ENCODE measurements at regions not wholly inside any gene's neighbourhood (a gene's known extent, or its start where the extent isn't known, plus 50 kb on each side); places are given as distances from the start of the nearest gene placed in this dataset.
A peak's percentile ranks its signal among the peaks of the same experiment; 100 is the strongest.
"Not testable (repeated sequence)": the region's sequence is repeated elsewhere in the genome, so short reads cannot be mapped to it uniquely, and the experiment has no call there.

DNA sequence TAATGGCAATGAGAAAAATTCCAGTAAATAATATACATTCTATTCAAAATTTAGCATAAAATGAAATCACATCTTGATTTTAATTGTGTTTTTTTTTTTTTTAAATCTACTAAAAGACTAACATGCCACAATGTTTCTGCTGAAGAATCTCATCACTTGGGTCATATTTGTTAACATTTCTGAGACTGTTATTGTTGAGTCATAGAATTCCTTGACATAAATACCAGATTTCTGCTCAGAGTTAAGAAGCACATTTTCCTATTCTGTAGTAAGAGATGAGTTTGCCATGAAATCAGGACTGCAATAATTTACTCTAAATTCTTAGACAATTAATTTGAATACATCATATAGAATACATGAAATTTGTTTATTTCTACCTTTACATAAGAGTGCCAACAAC, 154.9 kb upstream of the KYNU start:
- DNase-seq: no peak
- in situ Hi-C loops (cut with MboI; ENCODE audit: low pct_unique_long_range_greater_than_20kb, low sequenced_read_pairs): no loop called here

DNA sequence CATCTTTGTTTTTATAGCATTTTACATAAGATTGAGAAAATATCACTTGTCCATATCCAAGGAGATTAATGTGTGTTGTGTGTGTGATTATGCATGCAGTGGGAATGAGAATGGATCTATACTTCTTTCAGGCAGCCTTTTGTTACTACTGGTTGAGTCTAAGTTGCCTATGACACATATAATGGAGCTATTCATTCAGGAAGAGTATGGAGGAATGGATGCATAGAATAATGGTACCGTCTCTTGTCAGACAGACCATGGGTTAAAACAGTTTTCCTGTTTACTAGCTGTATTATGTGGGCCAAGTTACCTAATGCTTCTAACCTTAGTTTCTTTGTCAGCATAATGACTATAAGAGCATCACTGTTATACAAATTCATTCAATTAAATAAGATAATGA, 155.4 kb upstream of the KYNU start:
- no peak for DNase-seq
- in situ Hi-C loops (cut with MboI; ENCODE audit: low pct_unique_long_range_greater_than_20kb, low sequenced_read_pairs): no loop called here

DNA sequence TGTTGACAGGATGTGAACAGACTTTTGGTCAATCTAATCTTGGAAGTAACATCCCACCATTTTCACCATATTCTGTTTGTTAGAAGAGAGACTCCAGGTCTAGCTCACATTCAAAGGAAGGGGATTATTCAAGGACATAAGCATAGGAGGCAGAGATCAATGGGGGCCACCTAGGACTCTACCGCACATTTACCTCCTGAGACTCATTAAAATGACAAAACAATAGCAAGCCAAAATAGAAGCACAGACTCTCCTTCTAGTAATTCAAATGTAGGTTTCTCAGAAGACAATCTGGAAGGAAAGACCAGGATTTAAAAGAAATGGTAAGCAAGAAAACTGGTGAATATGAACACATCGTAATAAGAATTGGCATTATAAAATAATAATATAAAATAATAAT, 156.4 kb upstream of the KYNU start:
- in situ Hi-C loops (cut with MboI; ENCODE audit: low pct_unique_long_range_greater_than_20kb, low sequenced_read_pairs): no loop called here
- DNase-seq: no peak

DNA sequence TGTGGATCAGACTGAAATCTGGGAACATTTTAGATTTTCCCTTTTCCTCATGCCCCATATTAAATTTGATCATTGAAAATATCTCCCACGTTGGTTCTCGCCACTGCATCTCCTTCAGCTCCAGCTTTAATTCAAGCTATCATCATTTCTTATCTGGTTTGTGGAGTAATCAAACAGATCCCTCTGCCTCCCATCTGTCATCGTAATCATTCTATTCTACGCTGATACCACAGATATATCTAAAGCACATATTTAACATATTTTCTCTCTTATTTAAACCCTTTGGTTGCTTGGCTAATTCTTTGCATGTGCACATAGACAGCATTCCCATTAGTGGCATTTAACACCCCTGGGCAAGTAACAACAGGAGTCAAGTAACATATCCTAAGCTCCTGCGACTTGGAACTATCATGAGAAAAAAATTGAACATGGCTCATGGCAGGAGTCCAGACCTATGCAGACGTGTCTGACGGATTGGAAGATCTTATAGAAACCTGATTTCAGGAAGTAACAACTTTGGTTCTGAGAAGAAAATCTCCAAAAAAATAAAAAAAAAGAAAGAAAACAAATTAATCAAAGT, 158.8 kb upstream of the KYNU start:
- no peak for DNase-seq
- in situ Hi-C loops (cut with MboI; ENCODE audit: low pct_unique_long_range_greater_than_20kb, low sequenced_read_pairs): no loop called here

DNA sequence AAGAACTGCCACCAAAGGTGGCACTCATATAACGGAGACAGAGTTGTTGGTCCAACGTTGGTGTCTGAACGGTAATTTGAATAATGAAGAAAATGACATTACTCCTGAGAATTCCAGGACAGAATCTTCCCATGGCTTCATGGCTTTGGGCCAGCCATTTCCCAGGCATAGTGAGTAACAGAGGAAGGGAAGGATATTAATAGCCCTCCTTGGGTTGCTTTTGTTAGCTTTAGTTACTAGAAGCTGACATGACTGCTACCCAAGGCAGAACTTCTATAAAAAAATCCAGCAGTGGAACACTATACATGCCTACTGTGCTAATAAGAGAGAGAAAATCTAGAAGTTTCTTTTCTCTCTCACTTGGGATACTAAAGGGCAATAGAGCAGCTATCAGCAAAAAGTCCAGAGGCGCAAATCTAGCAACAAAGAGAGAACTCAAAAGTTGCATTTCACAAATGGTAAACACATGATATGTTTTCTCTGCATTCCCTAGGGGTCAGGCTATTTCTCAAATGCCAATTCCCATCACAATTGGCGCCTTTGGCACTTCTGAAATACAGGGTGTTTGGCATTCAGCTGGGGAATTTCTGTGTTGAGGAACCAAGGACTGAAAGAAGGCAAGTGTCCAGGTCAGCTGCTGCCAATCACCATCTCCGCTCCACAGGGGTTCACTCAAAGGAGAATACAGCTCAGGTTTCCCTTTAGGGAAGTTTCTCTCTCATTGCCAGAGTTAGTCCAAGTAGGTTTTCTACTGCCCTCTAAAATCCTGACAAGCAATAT, 160.8 kb upstream of the KYNU start:
- in situ Hi-C loops (cut with MboI; ENCODE audit: low pct_unique_long_range_greater_than_20kb, low sequenced_read_pairs): no loop called here
- DNase-seq: no peak

DNA sequence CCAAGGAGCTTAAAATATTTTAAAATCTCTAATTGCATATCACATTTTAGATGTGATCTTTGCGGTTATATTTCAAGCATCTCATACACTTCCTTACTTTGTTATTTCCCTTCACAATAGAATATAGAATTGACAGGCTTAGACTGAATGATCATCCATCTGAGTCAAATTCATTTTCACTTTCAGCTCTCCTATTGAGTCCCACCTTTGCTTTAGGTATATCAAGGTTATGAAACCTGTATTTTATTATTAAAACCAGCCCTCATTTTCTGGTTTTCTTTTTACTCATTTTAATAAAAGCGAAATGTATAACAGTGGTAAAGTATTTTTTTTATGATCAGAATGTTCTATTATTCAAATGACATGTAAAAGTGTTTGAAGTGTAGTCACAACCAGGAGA, 162.9 kb upstream of the KYNU start:
- in situ Hi-C loops (cut with MboI; ENCODE audit: low pct_unique_long_range_greater_than_20kb, low sequenced_read_pairs): no loop called here
- no peak for DNase-seq

DNA sequence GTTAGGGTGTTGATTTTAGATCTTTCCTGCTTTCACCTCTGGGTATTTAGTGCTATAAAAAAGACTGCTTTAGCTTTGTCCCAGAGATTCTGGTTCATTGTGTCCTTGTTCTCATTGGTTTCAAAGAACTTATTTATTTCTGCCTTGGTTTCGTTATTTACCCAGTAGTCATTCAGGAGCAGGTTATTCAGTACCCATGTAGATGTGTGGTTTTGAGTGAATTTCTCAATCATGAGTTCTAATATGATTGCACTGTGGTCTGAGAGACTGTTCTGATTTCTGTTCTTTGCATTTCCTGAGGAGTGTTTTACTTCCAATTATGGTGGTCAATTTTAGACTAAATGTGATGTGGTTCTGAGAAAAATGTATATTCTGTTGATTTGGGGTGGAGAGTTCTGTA, 167.1 kb upstream of the KYNU start:
- in situ Hi-C loops (cut with MboI; ENCODE audit: low pct_unique_long_range_greater_than_20kb, low sequenced_read_pairs): no loop called here
- DNase-seq: no peak

DNA sequence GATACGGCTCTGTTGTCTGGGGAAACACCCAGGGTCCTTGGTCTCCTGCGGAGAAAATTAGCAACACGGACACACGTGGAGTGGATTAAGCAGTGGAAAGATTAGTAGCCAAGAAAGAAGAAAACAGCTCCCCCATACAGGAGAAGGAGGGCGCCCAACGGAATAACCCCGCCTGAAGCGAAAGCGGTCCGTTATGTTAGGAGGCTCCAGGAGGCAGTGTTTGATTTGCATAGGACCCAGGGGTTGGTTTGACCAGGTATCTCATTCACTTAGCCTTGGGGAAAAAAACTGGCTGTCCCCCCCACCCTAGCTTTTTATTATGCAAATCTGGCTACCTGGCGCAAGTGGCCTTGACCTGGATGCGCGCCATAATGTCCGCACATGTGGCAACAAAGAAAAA, 170.1 kb upstream of the KYNU start:
- in situ Hi-C loops (cut with MboI; ENCODE audit: low pct_unique_long_range_greater_than_20kb, low sequenced_read_pairs): no loop called here

DNA sequence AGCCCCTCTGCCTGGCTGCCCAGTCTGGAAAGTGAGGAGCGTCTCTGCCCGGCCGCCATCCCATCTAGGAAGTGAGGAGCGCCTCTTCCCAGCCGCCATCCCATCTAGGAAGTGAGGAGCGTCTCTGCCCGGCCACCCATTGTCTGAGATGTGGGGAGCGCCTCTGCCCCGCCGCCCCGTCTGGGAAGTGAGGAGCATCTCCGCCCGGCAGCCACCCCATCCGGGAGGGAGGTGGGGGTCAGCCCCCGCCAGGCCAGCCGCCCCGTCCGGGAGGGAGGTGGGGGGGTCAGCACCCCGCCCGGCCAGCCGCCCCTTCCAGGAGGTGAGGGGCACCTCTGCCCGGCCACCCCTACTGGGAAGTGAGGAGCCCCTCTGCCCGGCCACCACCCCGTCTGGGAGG, 175.1 kb upstream of the KYNU start:
- in situ Hi-C loops (cut with MboI; ENCODE audit: low pct_unique_long_range_greater_than_20kb, low sequenced_read_pairs): not testable (repeated sequence)

More for the DNA sequence above, 170.1 kb upstream of the KYNU start:
- no peak for DNase-seq

DNA sequence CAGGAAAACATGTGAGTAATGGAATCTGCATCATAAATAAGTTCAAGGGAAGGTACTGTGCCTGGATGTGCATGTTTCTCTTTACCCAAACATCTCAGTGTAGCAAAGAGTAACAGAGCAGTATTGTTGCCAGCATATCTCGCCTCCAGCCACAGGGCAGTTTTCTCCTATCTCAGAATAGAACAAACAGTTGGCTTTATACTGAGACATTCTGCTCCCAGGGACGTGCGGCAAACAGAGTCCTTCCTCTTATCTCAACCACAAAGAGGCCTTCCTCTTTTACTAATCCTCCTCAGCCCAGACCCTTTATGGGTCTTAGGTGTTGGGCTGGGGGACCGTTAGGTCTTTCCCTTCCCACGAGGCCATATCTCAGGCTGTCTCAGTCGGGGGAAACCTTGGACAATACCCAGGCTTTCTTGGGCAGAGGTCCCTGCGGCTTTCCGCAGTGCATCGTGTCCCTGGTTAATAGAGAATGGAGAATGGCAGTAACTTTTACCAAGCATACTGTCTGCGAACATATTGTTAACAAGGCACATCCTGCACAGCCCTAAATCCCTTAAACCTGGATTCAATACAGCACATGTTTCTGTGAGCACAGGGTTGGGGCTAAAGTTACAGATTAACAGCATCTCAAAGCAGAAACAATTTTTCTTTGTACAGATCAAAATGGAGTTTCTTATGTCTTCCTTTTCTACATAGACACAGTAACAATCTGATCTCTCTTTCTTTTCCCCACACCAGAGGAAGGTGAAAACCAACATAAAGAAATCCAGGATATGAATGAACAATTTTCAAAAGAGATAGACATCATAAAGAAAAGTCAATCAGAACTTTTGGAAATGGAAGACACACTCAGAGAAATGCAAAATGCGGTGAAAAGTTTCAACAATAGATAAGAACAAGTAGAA, 181.9 kb upstream of the KYNU start:
- in situ Hi-C loops (cut with MboI; ENCODE audit: low pct_unique_long_range_greater_than_20kb, low sequenced_read_pairs): loop anchor here (25.0 kb wide), 1 partner anchor 292 kb away; no protein-coding TSS in a partner anchor
- peak; percentile 97 for DNase-seq

More for the DNA sequence above, 175.1 kb upstream of the KYNU start:
- not testable (repeated sequence) for DNase-seq

DNA sequence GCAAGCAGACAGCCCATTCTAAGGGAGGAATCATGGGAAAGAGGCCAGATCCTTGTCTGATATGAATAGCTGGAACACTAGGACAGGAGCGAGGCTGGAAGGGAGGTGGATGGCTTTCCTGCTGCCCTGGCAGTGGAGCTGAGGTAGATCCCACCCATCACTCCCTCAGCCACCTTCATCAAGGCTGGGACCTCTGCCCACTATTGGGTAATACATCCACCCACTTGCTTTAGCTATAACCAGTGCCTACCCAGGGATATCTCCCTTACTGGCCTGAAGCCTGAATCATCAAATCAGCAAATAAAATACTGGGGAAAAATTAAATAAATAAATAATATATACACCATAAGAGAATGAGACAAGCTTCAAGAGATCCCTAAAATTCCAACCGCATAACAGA, 183.2 kb upstream of the KYNU start:
- in situ Hi-C loops (cut with MboI; ENCODE audit: low pct_unique_long_range_greater_than_20kb, low sequenced_read_pairs): loop anchor here (25.0 kb wide), 1 partner anchor 293 kb away; no protein-coding TSS in a partner anchor
- DNase-seq: no peak

DNA sequence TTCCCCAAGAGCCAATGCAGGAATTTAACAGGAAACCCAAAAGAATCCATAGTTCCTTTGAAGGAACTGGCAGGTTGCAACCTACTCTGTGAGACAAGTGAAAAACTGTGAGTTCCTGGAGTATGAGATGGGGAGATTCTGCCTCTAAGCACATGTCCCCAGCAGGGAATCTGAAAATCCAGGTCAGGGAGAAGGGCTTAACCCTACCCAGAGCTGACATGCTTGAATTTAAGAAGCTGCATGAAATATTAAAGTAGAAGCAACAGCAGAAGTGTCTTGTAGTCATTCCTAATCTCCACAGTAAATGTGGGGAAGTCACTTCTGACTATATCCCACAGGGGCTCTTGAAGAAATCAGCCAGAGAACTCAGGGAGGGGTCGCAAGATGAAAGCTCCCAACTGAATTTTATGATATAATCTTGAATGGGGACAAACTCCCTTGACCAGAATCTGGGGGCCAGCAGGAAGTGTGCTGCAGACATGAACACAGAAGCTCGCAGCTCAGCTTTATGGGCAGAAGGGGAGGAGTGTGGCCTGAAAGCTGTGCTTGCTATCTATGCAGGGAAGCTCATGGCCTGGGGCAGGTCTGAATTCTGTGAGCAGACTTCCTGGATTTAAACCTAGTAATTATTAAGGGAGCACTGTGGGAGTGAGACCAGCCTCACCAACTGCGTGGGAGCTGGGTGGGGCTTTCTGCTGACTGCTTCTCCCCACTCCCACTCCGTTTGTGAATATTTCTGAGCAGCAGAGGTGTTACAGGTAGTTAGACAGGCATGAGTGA, 184.1 kb upstream of the KYNU start:
- DNase-seq: peak; percentile 87
- in situ Hi-C loops (cut with MboI; ENCODE audit: low pct_unique_long_range_greater_than_20kb, low sequenced_read_pairs): loop anchor here (25.0 kb wide), 1 partner anchor 294 kb away; no protein-coding TSS in a partner anchor

DNA sequence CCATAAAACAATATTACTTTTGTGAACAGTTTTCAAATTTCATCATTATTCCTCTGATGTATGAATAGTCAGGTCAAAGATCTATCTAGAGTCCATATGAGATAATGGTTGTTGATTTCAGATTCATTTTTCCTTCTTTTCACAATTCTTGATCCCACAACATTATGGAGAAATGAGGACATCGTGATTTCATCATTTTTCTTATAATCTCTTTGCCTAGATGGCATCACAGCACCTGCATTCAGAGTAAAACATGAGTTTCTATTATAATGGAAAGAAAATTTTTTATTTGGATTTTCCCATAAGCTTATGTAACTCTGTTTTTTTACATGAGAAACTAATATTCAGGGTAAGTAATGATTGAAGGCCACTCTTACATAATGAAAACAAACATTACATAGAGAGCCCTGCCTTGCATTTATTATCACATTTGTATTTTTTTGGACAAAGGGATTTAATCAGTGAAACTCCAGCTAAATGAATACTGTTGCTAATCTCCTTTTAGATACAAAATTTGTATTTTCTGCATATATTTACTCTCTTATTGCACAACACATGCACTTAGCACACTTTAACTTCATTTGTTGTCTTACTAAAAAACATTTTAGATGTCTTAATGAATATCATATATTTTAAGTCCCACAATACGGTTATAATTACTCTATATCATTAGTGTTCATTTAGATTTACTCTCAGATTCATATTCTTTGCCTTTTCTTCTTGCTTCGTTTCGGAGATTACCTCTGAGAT, 188.4 kb upstream of the KYNU start:
- in situ Hi-C loops (cut with MboI; ENCODE audit: low pct_unique_long_range_greater_than_20kb, low sequenced_read_pairs): loop anchor here (25.0 kb wide), 1 partner anchor 298 kb away; no protein-coding TSS in a partner anchor
- no peak for DNase-seq

DNA sequence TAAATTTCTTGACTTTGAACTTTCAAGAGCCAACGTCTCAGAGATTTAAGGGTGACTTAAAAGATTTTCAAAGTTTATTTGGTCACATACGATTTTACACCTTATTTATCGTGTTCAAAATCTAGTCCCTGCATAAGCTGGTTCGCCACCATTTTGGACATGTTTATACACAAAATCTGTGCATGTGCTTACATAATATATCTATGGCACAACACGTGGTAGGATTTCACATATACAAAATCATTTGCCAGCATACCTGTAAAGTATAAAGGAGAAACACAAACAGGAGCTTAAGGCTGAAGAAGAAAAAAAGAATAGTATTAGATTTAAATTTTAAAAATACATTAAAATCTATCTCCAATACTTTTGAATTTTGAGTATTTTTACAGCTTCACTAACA, 190.0 kb upstream of the KYNU start:
- DNase-seq: no peak
- in situ Hi-C loops (cut with MboI; ENCODE audit: low pct_unique_long_range_greater_than_20kb, low sequenced_read_pairs): loop anchor here (25.0 kb wide), 1 partner anchor 300 kb away; no protein-coding TSS in a partner anchor

DNA sequence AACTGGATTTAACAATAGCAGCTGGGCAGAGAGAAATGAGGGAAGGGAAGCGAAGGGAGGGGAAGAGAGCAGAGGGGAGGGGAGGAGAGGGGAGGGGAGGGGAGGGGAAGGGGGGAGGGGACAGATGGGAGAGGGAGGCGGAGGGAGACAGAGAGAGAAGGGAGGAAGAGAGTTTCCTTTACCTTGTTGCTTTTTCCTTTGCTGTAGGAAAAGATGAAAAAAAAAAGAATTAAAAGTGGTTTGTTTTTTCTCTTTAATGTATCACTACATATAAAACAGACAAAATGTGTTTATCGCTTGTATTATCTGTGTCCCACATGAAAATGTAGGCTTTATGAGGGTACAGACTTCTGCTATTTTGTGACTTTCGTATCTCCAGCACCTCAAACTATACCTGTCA, 190.4 kb upstream of the KYNU start:
- in situ Hi-C loops (cut with MboI; ENCODE audit: low pct_unique_long_range_greater_than_20kb, low sequenced_read_pairs): loop anchor here (25.0 kb wide), 1 partner anchor 300 kb away; no protein-coding TSS in a partner anchor
- DNase-seq: no peak

DNA sequence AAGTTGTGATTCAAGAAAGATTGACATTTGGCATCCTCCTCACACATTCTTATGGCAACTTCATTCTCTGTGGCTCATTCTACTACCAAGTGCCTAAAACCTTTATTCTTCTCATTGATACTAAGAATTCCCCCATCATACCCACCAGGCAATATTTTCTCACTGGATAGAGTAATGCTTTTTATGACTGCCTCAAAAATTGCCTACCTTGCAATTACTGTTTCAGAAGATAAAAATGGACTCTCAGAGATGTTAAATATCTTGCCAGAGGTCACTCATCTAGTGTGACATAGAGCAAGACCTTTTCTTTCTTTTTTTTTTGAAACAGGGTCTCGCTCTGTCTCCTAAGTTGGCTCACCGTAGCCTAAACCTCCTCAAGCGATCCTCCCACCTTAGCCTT, 192.8 kb upstream of the KYNU start:
- in situ Hi-C loops (cut with MboI; ENCODE audit: low pct_unique_long_range_greater_than_20kb, low sequenced_read_pairs): loop anchor here (25.0 kb wide), 1 partner anchor 303 kb away; no protein-coding TSS in a partner anchor
- DNase-seq: no peak

DNA sequence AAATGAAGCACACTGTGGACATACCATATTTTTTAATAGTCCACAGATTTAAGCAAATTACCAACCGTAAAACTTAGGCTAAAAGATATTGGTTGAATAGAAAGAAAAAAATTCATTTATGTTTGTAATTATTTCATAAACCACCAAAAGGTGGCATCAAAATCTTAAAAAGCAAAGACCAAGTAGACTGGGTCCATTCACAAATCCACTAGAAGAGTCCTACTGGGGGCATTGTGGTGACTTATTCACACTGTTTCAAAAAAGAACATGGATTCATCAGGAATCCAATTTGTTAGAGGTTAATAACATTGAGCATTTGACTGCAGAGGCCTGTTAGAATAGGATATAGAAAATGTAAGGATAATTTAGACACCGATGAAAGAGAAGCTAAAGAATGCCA, 194.9 kb upstream of the KYNU start:
- DNase-seq: peak; percentile 55
- in situ Hi-C loops (cut with MboI; ENCODE audit: low pct_unique_long_range_greater_than_20kb, low sequenced_read_pairs): loop anchor here (25.0 kb wide), 1 partner anchor 305 kb away; no protein-coding TSS in a partner anchor

DNA sequence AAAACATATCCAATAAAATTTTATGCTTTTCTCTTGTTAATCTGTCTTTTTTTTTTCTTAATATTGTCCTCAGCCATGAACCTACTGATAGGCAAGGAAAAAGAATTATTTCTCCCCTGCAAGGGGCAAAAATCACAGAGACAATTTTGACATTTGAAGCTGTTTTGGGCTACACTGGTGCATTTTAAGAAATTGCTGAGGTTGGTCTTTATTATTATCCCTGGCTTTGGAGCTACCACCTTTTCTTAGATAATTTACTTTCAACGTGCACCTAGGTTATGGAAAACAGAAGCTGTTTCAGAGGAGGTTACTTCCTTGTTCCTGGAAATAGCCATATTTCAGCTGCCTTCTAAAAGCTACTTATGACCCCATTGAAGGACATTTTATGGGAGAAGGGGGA, 195.5 kb upstream of the KYNU start:
- in situ Hi-C loops (cut with MboI; ENCODE audit: low pct_unique_long_range_greater_than_20kb, low sequenced_read_pairs): loop anchor here (25.0 kb wide), 1 partner anchor 305 kb away; no protein-coding TSS in a partner anchor

More for the DNA sequence above, 195.5 kb upstream of the KYNU start:
- peak; percentile 9 for DNase-seq

Data from KBM-7 (cell line).